NT2/D1 (cell line): ENCODE measurements at regions not wholly inside any gene's neighbourhood (a gene's known extent, or its start where the extent isn't known, plus 50 kb on each side); places are given as distances from the start of the nearest gene placed in this dataset.
"Not testable (repeated sequence)": the region's sequence is repeated elsewhere in the genome, so short reads cannot be mapped to it uniquely, and the experiment has no call there.

ENCODE experiments used
- YY1 ChIP-seq: IDR thresholded peaks from 2 replicates; pipeline ENCODE4 v1.6.1; 2011; ENCODE audit not compliant: insufficient read length, insufficient read depth
- ZNF274 ChIP-seq: IDR thresholded peaks from 2 replicates; pipeline ENCODE4 v1.6.1; 2011; ENCODE audit warnings: mild to moderate bottlenecking, low read depth, low read length

- not testable (repeated sequence) for TF ChIP-seq YY1, ZNF274
These were observed 152.4 kb downstream of the TBC1D2B start for GRCh38 chr15:77925101-77925500.
